RWPE1 (cell line): ENCODE measurements at regions not wholly inside any gene's neighbourhood (a gene's known extent, or its start where the extent isn't known, plus 50 kb on each side); places are given as distances from the start of the nearest gene placed in this dataset.

Experiments
- CTCF ChIA-PET: fragments of 350-600 bp; sonication (Branson Sonifier 250); formaldehyde crosslinking; extraction: SDS; loops from one replicate; lab custom pipeline; 2021; lab: Yijun Ruan, JAX
- POLR2A ChIA-PET: fragments of 400-600 bp; formaldehyde crosslinking; extraction: SDS; loops from one replicate; lab custom pipeline; 2020; ENCODE audit warnings: antibody characterized with exemption; ENCODE audit not compliant: low non-redundant PET; lab: Yijun Ruan, JAX
- DNase-seq: peaks from one replicate; pipeline ENCODE4 v3.0.0; 2012; ENCODE audit warnings: low spot score
- H3K27ac ChIP-seq: fragments of 450-650 bp; 2 replicates; pipeline ENCODE4 v1.5.1; 2017
- CTCF ChIP-seq: fragments of 450-650 bp; conservative IDR thresholded peaks from 2 replicates; pipeline ENCODE4 v1.5.1; 2017; ENCODE audit warnings: low read depth, mild to moderate bottlenecking

- ChIA-PET POLR2A (no interaction called here), CTCF (no interaction called here)
- no peak for DNase-seq
- H3K27ac ChIP-seq, result no peak overlapping the region
- TF ChIP-seq CTCF, result no peak
These were observed 100.9 kb upstream of the SEMA6A start for GRCh38 chr5:116675626-116675910.

GRCh38 chr5:116674881-116675625, 100.4 kb upstream of the SEMA6A start:
- POLR2A ChIA-PET, result no interaction called here
- no peak for DNase-seq
- no peak overlapping the region for H3K27ac ChIP-seq
- CTCF ChIA-PET, result no interaction called here
- no peak for TF ChIP-seq CTCF

GRCh38 chr5:116673453-116673852, 98.8 kb upstream of the SEMA6A start:
- no peak for TF ChIP-seq CTCF
- ChIA-PET CTCF (no interaction called here), POLR2A (no interaction called here)
- no peak overlapping the region for H3K27ac ChIP-seq
- no peak for DNase-seq

GRCh38 chr5:116672203-116672602, 97.6 kb upstream of the SEMA6A start:
- no peak overlapping the region for H3K27ac ChIP-seq
- ChIA-PET POLR2A (no interaction called here), CTCF (interaction anchor here (0.6 to 0.7 kb wide), 2 partner anchors 50 to 81 kb away, joined by 3 to 7 read pairs; no protein-coding TSS in a partner anchor)
- TF ChIP-seq CTCF, result no peak
- DNase-seq, result no peak

GRCh38 chr5:116671211-116671736, 96.7 kb upstream of the SEMA6A start:
- no peak for DNase-seq
- no peak overlapping the region for H3K27ac ChIP-seq
- no peak for TF ChIP-seq CTCF
- POLR2A ChIA-PET, result no interaction called here
- CTCF ChIA-PET, result interaction anchor here (0.6 kb wide), 1 partner anchor 10 kb away, joined by 3 read pairs; no protein-coding TSS in a partner anchor

- POLR2A ChIA-PET, result no interaction called here
- CTCF ChIA-PET, result interaction anchor here (0.7 kb wide), 1 partner anchor 580 kb away, joined by 3 read pairs; no protein-coding TSS in a partner anchor
- no peak overlapping the region for H3K27ac ChIP-seq
- TF ChIP-seq CTCF, result no peak
- no peak for DNase-seq
These were observed 94.8 kb upstream of the SEMA6A start for GRCh38 chr5:116669261-116670031.
